OCI-LY1 (cell line): ENCODE measurements at regions not wholly inside any gene's neighbourhood (a gene's known extent, or its start where the extent isn't known, plus 50 kb on each side); places are given as distances from the start of the nearest gene placed in this dataset.

Experiments
- H2AFZ ChIP-seq: fragments of 200-600 bp; sonication (generic), shearing (Covaris generic); 2 replicates; pipeline ENCODE4 v1.6.0; 2014; ENCODE audit warnings: antibody characterized with exemption, mild to moderate bottlenecking, low read length
- H3F3A ChIP-seq: fragments of 200-600 bp; sonication (generic), shearing (Covaris generic); 2 replicates; pipeline ENCODE4 v1.6.0; 2014; ENCODE audit warnings: mild to moderate bottlenecking, antibody characterized with exemption, low read length, moderate library complexity; ENCODE audit not compliant: insufficient read depth
- H3K27ac ChIP-seq: fragments of 200-600 bp; sonication (generic); 2 replicates; pipeline ENCODE4 v1.5.1; 2014; ENCODE audit warnings: low read length, mixed run types, mild to moderate bottlenecking, low read depth; ENCODE audit not compliant: poor library complexity, severe bottlenecking
- H3K27me3 ChIP-seq: fragments of 200-600 bp; sonication (generic); 2 replicates; pipeline ENCODE4 v1.6.0; 2014; ENCODE audit warnings: antibody characterized with exemption, mild to moderate bottlenecking, low read length, moderate library complexity; ENCODE audit not compliant: insufficient read depth
- H3K36me3 ChIP-seq: fragments of 200-600 bp; sonication (generic); 2 replicates; pipeline ENCODE4 v1.6.1; 2014; ENCODE audit warnings: mild to moderate bottlenecking, antibody characterized with exemption, low read length, moderate library complexity, mixed read lengths; ENCODE audit not compliant: insufficient read depth
- H3K4me1 ChIP-seq: fragments of 200-600 bp; sonication (generic); 2 replicates; pipeline ENCODE4 v1.5.1; 2014; ENCODE audit warnings: mild to moderate bottlenecking, low read length, moderate library complexity; ENCODE audit not compliant: insufficient read depth, severe bottlenecking
- H3K4me2 ChIP-seq: fragments of 200-600 bp; sonication (generic), shearing (Covaris generic); 2 replicates; pipeline ENCODE4 v1.6.1; 2014; ENCODE audit warnings: low read length
- H3K4me3 ChIP-seq: fragments of 200-600 bp; sonication (generic); 2 replicates; pipeline ENCODE4 v1.5.1; 2014; ENCODE audit warnings: low read length, low read depth, mild to moderate bottlenecking, mixed read lengths; ENCODE audit not compliant: poor library complexity, severe bottlenecking
- H3K79me2 ChIP-seq: fragments of 200-600 bp; shearing (Covaris generic); 2 replicates; pipeline ENCODE4 v1.6.1; 2016; ENCODE audit warnings: mixed run types, low read length, mixed read lengths; ENCODE audit not compliant: insufficient read depth
- H3K9ac ChIP-seq: fragments of 200-600 bp; sonication (generic), shearing (Covaris generic); 2 replicates; pipeline ENCODE4 v1.6.1; 2014; ENCODE audit warnings: mild to moderate bottlenecking, low read length, mixed read lengths
- H3K9me2 ChIP-seq: fragments of 200-600 bp; sonication (generic), shearing (Covaris generic); 2 replicates; pipeline ENCODE4 v1.6.1; 2014; ENCODE audit warnings: low read depth, mild to moderate bottlenecking, low read length, mixed read lengths
- H3K9me3 ChIP-seq: fragments of 200-600 bp; shearing (Covaris generic); 2 replicates; pipeline ENCODE4 v1.6.1; 2014; ENCODE audit warnings: low read length, mixed read lengths
- H4K20me1 ChIP-seq: fragments of 200-600 bp; sonication (generic), shearing (Covaris generic); 2 replicates; pipeline ENCODE4 v1.6.0; 2016; ENCODE audit warnings: mild to moderate bottlenecking, low read length; ENCODE audit not compliant: insufficient read depth
- CTCF ChIP-seq: fragments of 200-600 bp; sonication (generic), shearing (Covaris generic); IDR thresholded peaks from 2 replicates; pipeline ENCODE4 v1.5.1; 2017; ENCODE audit warnings: mild to moderate bottlenecking, antibody characterized with exemption, low read length, moderate library complexity, mixed read lengths
- EZH2 ChIP-seq: fragments of 200-600 bp; sonication (generic), shearing (Covaris generic); IDR thresholded peaks from 2 replicates; pipeline ENCODE4 v1.8.0; 2017; ENCODE audit warnings: borderline replicate concordance, mixed run types, mild to moderate bottlenecking, antibody characterized with exemption, low read length, moderate library complexity, mixed read lengths

GRCh38 chr4:107351196-107351595 lies 315.1 kb upstream of the DKK2 start:
- Histone ChIP-seq H3K27me3 (no peaks in the 10 kb centered on the region), H3K4me2 (no peak overlapping the region), H3K4me3 (no peak overlapping the region), H3K36me3 (no peaks in the 10 kb centered on the region), H3F3A (no peaks in the 10 kb centered on the region), H3K9me3 (no peaks in the 10 kb centered on the region), H3K4me1 (no peaks in the 10 kb centered on the region), H3K27ac (no peak overlapping the region), H2AFZ (no peak overlapping the region), H4K20me1 (no peaks in the 10 kb centered on the region), H3K79me2 (no peaks in the 10 kb centered on the region), H3K9ac (no peak overlapping the region), H3K9me2 (no peaks in the 10 kb centered on the region)
- TF ChIP-seq CTCF (no peak), EZH2 (no peak)

GRCh38 chr4:107349732-107350131 lies 313.6 kb upstream of the DKK2 start:
- Histone ChIP-seq H3F3A (no peaks in the 10 kb centered on the region), H3K79me2 (no peaks in the 10 kb centered on the region), H4K20me1 (no peaks in the 10 kb centered on the region), H3K9ac (no peak overlapping the region), H3K9me2 (no peaks in the 10 kb centered on the region), H3K4me2 (no peak overlapping the region), H2AFZ (no peak overlapping the region), H3K4me1 (no peaks in the 10 kb centered on the region), H3K36me3 (no peaks in the 10 kb centered on the region), H3K9me3 (no peaks in the 10 kb centered on the region), H3K27ac (no peak overlapping the region), H3K4me3 (no peak overlapping the region), H3K27me3 (no peaks in the 10 kb centered on the region)
- TF ChIP-seq EZH2 (no peak), CTCF (no peak)

- Histone ChIP-seq H3K9me3 (no peaks in the 10 kb centered on the region), H3K4me2 (no peak overlapping the region), H3K4me1 (no peaks in the 10 kb centered on the region), H3K79me2 (no peaks in the 10 kb centered on the region), H3K27me3 (no peaks in the 10 kb centered on the region), H3K9me2 (no peaks in the 10 kb centered on the region), H3K27ac (no peak overlapping the region), H3F3A (no peaks in the 10 kb centered on the region), H2AFZ (no peak overlapping the region), H3K9ac (no peak overlapping the region), H3K4me3 (no peak overlapping the region), H4K20me1 (no peaks in the 10 kb centered on the region), H3K36me3 (no peaks in the 10 kb centered on the region)
- no peak for TF ChIP-seq CTCF
- TF ChIP-seq EZH2, result no peak
Observed at GRCh38 chr4:107349266-107349665, 313.2 kb upstream of the DKK2 start.
